ENCODE measurements at regions not wholly inside any gene's neighbourhood (a gene's known extent, or its start where the extent isn't known, plus 50 kb on each side); places are given as distances from the start of the nearest gene placed in this dataset.

GRCh38 chr11:97745515-97746050 lies 1275.2 kb upstream of the CNTN5 start (continued):
- TF ChIP-seq CTCF (conservative IDR thresholded peaks at IDR 0.05; ENCODE audit: low read depth in 2 of 2) (no peak), EZH2 (IDR thresholded peaks at IDR 0.05; ENCODE audit: low read depth, unreplicated experiment) (no peak), ZNF114 (CRISPR knock-in tag; IDR thresholded peaks at IDR 0.05) (no peak), JUNB (IDR thresholded peaks at IDR 0.05; ENCODE audit: unreplicated experiment) (no peak), ZNF331 (CRISPR knock-in tag; IDR thresholded peaks at IDR 0.05; ENCODE audit: low read depth) (no peak), STAT1 (IDR thresholded peaks at IDR 0.05; ENCODE audit: unreplicated experiment) (no peak), EZH2phosphoT487 (IDR thresholded peaks at IDR 0.05; ENCODE audit: unreplicated experiment) (no peak), POLR2AphosphoS5 (IDR thresholded peaks at IDR 0.05; ENCODE audit: low read depth) (no peak)
- TF ChIP-seq, protein P1, sequence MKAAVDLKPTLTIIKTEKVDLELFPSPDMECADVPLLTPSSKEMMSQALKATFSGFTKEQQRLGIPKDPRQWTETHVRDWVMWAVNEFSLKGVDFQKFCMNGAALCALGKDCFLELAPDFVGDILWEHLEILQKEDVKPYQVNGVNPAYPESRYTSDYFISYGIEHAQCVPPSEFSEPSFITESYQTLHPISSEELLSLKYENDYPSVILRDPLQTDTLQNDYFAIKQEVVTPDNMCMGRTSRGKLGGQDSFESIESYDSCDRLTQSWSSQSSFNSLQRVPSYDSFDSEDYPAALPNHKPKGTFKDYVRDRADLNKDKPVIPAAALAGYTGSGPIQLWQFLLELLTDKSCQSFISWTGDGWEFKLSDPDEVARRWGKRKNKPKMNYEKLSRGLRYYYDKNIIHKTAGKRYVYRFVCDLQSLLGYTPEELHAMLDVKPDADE (IDR thresholded peaks at IDR 0.05): no peak
- TF ChIP-seq, protein P2, sequence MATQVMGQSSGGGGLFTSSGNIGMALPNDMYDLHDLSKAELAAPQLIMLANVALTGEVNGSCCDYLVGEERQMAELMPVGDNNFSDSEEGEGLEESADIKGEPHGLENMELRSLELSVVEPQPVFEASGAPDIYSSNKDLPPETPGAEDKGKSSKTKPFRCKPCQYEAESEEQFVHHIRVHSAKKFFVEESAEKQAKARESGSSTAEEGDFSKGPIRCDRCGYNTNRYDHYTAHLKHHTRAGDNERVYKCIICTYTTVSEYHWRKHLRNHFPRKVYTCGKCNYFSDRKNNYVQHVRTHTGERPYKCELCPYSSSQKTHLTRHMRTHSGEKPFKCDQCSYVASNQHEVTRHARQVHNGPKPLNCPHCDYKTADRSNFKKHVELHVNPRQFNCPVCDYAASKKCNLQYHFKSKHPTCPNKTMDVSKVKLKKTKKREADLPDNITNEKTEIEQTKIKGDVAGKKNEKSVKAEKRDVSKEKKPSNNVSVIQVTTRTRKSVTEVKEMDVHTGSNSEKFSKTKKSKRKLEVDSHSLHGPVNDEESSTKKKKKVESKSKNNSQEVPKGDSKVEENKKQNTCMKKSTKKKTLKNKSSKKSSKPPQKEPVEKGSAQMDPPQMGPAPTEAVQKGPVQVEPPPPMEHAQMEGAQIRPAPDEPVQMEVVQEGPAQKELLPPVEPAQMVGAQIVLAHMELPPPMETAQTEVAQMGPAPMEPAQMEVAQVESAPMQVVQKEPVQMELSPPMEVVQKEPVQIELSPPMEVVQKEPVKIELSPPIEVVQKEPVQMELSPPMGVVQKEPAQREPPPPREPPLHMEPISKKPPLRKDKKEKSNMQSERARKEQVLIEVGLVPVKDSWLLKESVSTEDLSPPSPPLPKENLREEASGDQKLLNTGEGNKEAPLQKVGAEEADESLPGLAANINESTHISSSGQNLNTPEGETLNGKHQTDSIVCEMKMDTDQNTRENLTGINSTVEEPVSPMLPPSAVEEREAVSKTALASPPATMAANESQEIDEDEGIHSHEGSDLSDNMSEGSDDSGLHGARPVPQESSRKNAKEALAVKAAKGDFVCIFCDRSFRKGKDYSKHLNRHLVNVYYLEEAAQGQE (IDR thresholded peaks at IDR 0.05; ENCODE audit: unreplicated experiment): no peak

DNA sequence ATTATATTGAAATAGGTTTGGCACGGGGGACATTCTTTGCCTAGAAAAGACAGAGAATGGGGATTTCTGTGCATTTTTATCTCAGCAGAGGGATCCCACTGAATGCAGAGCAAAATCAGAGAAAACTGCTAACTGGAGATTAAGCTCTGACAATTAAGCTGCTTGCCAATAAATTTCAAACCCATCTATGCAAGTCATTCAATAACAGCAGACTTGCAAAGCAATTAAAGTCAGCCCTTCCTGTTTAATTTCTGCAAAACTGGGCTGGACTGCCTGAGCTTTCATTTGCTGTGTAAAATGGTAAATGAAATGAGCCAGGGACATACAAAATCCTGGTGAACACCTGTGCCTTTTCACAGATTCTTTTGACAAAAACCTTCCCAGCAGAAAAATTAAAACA lies 1273.9 kb upstream of the CNTN5 start:
- no peak for ATAC-seq
- H3K4me1 ChIP-seq (ENCODE audit: insufficient read depth): no peaks in the 10 kb centered on the region
- no peaks in the 10 kb centered on the region for H3K79me2 ChIP-seq (replicated peaks; ENCODE audit: insufficient read depth)
- Mint-ChIP-seq H3K27ac (no peak overlapping the region), H3K4me1 (no peaks in the 10 kb centered on the region), H3K9me3 (peaks cover 34% of the 10 kb centered on the region), H3K36me3 (ENCODE audit: low read depth) (peaks cover 30% of the 10 kb centered on the region), H3K4me3 (no peak overlapping the region), H3K27me3 (ENCODE audit: insufficient read depth, low read depth, poor library complexity) (no peaks in the 10 kb centered on the region)
- H2AFZ ChIP-seq: no peak overlapping the region
- H3F3A ChIP-seq (replicated peaks; ENCODE audit: low read depth): no peaks in the 10 kb centered on the region
- no peak overlapping the region for H3K27ac ChIP-seq (ENCODE audit: low read depth)
- H3K27me3 ChIP-seq (ENCODE audit: insufficient read depth): no peaks in the 10 kb centered on the region
- H3K4me2 ChIP-seq: no peak overlapping the region
- no peaks in the 10 kb centered on the region for H4K20me1 ChIP-seq (replicated peaks; ENCODE audit: insufficient read depth)
- peaks cover 10% of the 10 kb centered on the region; the same call in 1 of the 2 replicates for H3K9me2 ChIP-seq (ENCODE audit: insufficient read depth)
- H3K4me3 ChIP-seq: no peak overlapping the region
- TF ChIP-seq STAT1 (IDR thresholded peaks at IDR 0.05; ENCODE audit: unreplicated experiment): no peak
- no peak for TF ChIP-seq CREB1 (CRISPR knock-in tag; IDR thresholded peaks at IDR 0.05; ENCODE audit: low read depth)
- H3K36me3 ChIP-seq (ENCODE audit: insufficient read depth): 0 out of 2 replicates have a peak, but pooled peaks cover 5% of the 10 kb centered on the region
- no peak for DNase-seq (ENCODE audit: low spot score)

Measured in GM23338 (cell line).